HG03439 (cell line): ENCODE measurements at regions not wholly inside any gene's neighbourhood (a gene's known extent, or its start where the extent isn't known, plus 50 kb on each side); places are given as distances from the start of the nearest gene placed in this dataset.

Source experiments
- ATAC-seq: cut with Tn5 transposase; IDR thresholded peaks from one replicate; pipeline ENCODE4 v1.9.1; 2021; ENCODE audit warnings: mild to moderate bottlenecking, moderate library complexity; ENCODE audit not compliant: unreplicated experiment

- ATAC-seq, result no peak
These were observed 123.1 kb upstream of the EEPD1 start for GRCh38 chr7:36029853-36030515.

GRCh38 chr7:36032361-36032818 lies 120.7 kb upstream of the EEPD1 start:
- ATAC-seq, result no peak

GRCh38 chr7:36034020-36034419 lies 119.0 kb upstream of the EEPD1 start:
- ATAC-seq, result no peak

GRCh38 chr7:36035186-36035585 lies 117.9 kb upstream of the EEPD1 start:
- ATAC-seq, result no peak

- no peak for ATAC-seq
These were observed 116.5 kb upstream of the EEPD1 start for GRCh38 chr7:36036590-36036989.

GRCh38 chr7:36037121-36037662 lies 115.9 kb upstream of the EEPD1 start:
- no peak for ATAC-seq

- no peak for ATAC-seq
These were observed 114.9 kb upstream of the EEPD1 start for GRCh38 chr7:36038063-36038721.

GRCh38 chr7:36039243-36039642 lies 113.8 kb upstream of the EEPD1 start:
- no peak for ATAC-seq

GRCh38 chr7:36039671-36040070 lies 113.4 kb upstream of the EEPD1 start:
- ATAC-seq, result no peak

- no peak for ATAC-seq
These were observed 112.4 kb upstream of the EEPD1 start for GRCh38 chr7:36040679-36041078.

- no peak for ATAC-seq
These were observed 108.8 kb upstream of the EEPD1 start for GRCh38 chr7:36044101-36044892.

GRCh38 chr7:36045326-36045725 lies 107.7 kb upstream of the EEPD1 start:
- ATAC-seq, result no peak

- ATAC-seq, result no peak
These were observed 107.2 kb upstream of the EEPD1 start for GRCh38 chr7:36045830-36046341.

GRCh38 chr7:36047091-36047658 lies 105.9 kb upstream of the EEPD1 start:
- ATAC-seq, result no peak

GRCh38 chr7:36048141-36048901 lies 104.7 kb upstream of the EEPD1 start:
- no peak for ATAC-seq

- no peak for ATAC-seq
These were observed 104.2 kb upstream of the EEPD1 start for GRCh38 chr7:36048902-36049240.

GRCh38 chr7:36051501-36051900 lies 101.6 kb upstream of the EEPD1 start:
- ATAC-seq, result no peak

GRCh38 chr7:36053589-36053988 lies 99.5 kb upstream of the EEPD1 start:
- no peak for ATAC-seq

GRCh38 chr7:36054637-36055036 lies 98.4 kb upstream of the EEPD1 start:
- ATAC-seq, result no peak

GRCh38 chr7:36055207-36055606 lies 97.8 kb upstream of the EEPD1 start:
- no peak for ATAC-seq
